HUES64 (cell line): ENCODE measurements at regions not wholly inside any gene's neighbourhood (a gene's known extent, or its start where the extent isn't known, plus 50 kb on each side); places are given as distances from the start of the nearest gene placed in this dataset.

Experiments
- H3K27ac ChIP-seq: 2 replicates; pipeline ENCODE4 v1.7.0; 2013; ENCODE audit warnings: low read depth, low read length, inconsistent platforms
- H3K27me3 ChIP-seq: 2 replicates; pipeline ENCODE4 v1.6.1; 2013; ENCODE audit warnings: mild to moderate bottlenecking, low read length; ENCODE audit not compliant: insufficient read depth
- H3K36me3 ChIP-seq: 2 replicates; pipeline ENCODE4 v1.6.1; 2013; ENCODE audit warnings: mild to moderate bottlenecking, low read length; ENCODE audit not compliant: insufficient read depth
- H3K4me1 ChIP-seq: 2 replicates; pipeline ENCODE4 v1.6.1; 2013; ENCODE audit warnings: mild to moderate bottlenecking, low read length, moderate library complexity; ENCODE audit not compliant: insufficient read depth
- H3K4me3 ChIP-seq: 2 replicates; pipeline ENCODE4 v1.5.1; 2013; ENCODE audit warnings: mild to moderate bottlenecking, low read length, moderate library complexity
- H3K9ac ChIP-seq: 2 replicates; pipeline ENCODE4 v1.6.1; 2013; ENCODE audit warnings: mild to moderate bottlenecking, low read depth, low read length
- H3K9me3 ChIP-seq: 2 replicates; pipeline ENCODE4 v1.6.1; 2013; ENCODE audit warnings: low read depth, low read length; ENCODE audit not compliant: insufficient read depth
- WGBS: fragments of 150-250, 120-280 bp; methylation state at CpG from one replicate; pipeline ENCODE4 v1.1.7; 2013; ENCODE audit warnings: missing lambda C conversion rate; 5-methylcytosine and 5-hydroxymethylcytosine counted together

DNA sequence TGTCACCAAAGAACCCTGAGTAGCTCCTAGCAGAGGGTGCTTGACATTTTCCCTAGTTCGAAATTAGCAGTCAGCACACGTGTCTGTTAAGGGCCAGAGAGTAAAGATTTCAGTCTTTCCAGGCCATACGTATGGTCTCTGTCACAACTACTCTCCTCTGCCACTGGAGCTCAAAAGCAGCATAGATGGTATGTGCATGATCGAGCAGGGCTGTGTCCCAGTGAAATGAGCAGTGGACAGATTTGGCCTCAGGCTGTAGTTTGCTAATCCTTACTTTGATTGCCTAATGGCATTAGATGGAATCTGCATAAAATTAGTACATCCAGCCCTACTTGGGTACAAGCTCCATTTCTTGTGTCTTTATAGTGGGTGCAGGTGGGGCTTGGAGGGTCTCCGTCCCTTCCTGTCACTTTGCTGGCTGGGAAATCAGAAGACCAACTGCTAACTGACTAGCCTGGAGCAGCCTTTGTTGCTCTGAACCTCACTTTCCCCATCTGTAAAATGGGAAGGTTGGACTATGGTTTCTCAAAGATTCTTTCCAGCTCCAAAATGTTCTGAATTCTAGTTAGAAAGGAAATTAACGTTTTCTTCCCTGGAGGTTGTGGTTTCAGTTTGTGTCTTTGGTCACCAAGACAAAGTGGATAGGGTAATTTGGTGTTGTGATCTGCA, 108.5 kb downstream of the GLI2 start:
- H3K27ac ChIP-seq = no peak overlapping the region
- H3K27me3 ChIP-seq = no peaks in the 10 kb centered on the region
- H3K9me3 ChIP-seq = no peaks in the 10 kb centered on the region
- WGBS = 95% methylated on average over 6 of the region's 6 CpGs
- peaks cover 3% of the 10 kb centered on the region for H3K36me3 ChIP-seq
- H3K9ac ChIP-seq = no peak overlapping the region
- no peak overlapping the region for H3K4me3 ChIP-seq
- H3K4me1 ChIP-seq = peaks cover 9% of the 10 kb centered on the region

DNA sequence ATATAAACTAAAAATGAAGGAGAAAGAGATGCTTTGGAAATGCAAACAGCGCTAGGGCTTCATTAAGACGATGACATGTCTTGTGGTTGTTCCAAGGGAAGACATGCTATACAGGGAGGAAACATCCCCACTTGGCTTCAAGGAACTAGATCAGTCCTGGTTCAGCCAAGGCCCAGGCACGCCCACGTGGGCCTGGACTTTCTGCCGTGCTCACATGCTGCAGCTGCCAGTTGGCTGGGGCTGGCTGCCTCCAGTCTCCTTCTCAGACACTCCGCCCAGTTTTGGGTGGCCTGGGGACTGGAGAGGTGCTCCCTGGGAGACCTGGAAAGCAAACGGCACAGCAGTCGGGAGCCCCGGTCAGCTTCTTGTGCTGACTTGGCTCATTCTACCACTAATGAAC, 109.6 kb downstream of the GLI2 start:
- Histone ChIP-seq H3K36me3 (peaks cover 3% of the 10 kb centered on the region), H3K27me3 (no peaks in the 10 kb centered on the region), H3K9ac (no peak overlapping the region), H3K27ac (no peak overlapping the region), H3K4me1 (peaks cover 10% of the 10 kb centered on the region), H3K4me3 (no peak overlapping the region), H3K9me3 (no peaks in the 10 kb centered on the region)
- 92% methylated on average over 9 of the region's 9 CpGs for WGBS

DNA sequence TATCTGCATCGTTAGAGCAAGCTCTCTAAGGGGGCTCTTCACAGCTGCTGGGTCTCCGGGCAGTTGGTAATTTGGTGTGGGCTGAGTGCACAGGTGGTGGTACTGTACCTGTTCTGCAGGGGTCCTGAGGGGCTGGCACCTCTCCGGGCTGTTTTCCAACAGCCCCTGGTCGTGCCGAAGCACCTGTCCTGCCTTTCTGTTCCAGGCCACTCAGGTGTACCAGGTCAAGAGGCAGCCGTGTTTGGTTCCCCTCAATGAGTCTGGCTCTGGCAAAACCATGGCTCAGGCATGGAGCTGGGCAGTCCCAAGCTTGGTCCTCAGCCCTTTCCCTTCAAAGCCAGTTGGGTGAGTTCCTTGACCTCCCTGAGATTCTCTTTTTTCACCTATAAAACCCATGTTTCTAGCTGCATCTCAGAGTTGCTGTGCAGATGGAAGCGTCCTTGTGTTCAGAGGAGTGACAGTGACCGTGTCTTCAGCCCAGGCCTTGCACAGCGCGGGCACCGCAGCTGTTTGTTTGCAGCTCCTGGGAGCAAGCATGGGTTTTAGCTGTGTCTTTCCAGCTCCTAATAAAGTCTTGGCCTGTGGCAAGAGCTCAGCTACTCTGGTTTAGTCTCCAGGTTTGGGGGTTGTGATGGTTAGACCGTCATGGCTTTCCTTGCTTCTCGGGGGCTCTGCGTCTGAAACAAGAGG, 110.9 kb downstream of the GLI2 start:
- Histone ChIP-seq H3K9me3 (no peaks in the 10 kb centered on the region), H3K4me3 (no peak overlapping the region), H3K9ac (no peak overlapping the region), H3K27me3 (no peaks in the 10 kb centered on the region), H3K36me3 (peaks cover 3% of the 10 kb centered on the region; the same call in 1 of the 2 replicates), H3K4me1 (peaks cover 12% of the 10 kb centered on the region), H3K27ac (no peak overlapping the region)
- 93% methylated on average over 14 of the region's 14 CpGs for WGBS

DNA sequence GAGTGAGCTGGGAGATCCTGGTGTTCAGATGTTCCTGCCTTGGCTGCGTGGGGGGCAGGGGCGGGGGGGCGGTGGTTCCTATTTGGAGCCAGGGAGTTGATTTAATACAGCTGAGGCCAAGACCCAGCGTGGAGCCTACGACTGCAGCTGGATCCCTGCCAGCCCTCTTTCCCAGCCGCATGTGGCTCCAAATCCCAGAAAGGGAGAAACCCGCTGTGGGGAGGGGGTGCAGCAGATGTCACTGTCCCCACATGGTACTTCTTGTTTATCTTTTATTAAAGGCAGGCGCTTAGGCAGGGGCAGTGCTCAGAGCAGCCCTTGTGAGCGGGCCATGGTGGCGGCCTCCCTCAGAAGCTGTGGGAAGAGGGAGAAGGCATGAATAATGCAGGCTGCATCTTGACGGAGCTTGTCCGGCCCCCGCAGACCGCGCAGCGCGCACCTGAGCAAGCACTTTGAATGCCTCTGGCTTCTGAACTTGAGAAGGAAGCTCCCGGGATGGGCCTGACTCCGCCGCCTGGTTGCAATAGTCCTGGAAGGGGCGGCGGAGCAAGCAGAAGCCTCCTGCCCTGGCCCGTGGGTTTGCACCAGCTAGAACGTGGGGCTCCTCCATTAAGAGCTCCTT, 112.1 kb downstream of the GLI2 start:
- H3K4me3 ChIP-seq = no peak overlapping the region
- H3K4me1 ChIP-seq = peaks cover 12% of the 10 kb centered on the region
- peaks cover 3% of the 10 kb centered on the region; the same call in 1 of the 2 replicates for H3K36me3 ChIP-seq
- no peaks in the 10 kb centered on the region for H3K9me3 ChIP-seq
- H3K9ac ChIP-seq = no peak overlapping the region
- no peaks in the 10 kb centered on the region for H3K27me3 ChIP-seq
- 94% methylated on average over 24 of the region's 24 CpGs for WGBS
- H3K27ac ChIP-seq = no peak overlapping the region

DNA sequence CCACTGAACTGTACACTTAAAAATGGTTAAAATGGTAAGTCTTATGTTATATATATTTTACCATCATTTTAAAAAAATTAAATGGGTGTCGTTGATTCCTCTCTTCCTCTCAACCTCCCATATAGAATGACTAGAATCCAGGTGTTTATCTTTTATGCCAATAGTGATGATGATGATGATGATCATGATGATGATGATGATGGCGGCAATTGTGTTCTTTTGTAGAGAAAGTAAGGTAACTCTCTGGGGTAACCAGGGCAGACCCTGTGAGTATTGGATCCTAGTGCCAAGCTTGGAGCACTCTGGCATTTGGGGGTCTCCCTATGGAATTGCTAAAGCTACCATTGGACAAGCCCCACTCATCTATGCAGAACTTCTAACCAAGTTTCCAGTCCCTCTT, 113.6 kb downstream of the GLI2 start:
- Histone ChIP-seq H3K36me3 (peaks cover 3% of the 10 kb centered on the region; the same call in 1 of the 2 replicates), H3K27ac (no peak overlapping the region), H3K4me3 (no peak overlapping the region), H3K9ac (no peak overlapping the region), H3K4me1 (peaks cover 12% of the 10 kb centered on the region), H3K27me3 (no peaks in the 10 kb centered on the region), H3K9me3 (no peaks in the 10 kb centered on the region)
- 95% methylated on average over 1 of the region's 2 CpGs for WGBS

DNA sequence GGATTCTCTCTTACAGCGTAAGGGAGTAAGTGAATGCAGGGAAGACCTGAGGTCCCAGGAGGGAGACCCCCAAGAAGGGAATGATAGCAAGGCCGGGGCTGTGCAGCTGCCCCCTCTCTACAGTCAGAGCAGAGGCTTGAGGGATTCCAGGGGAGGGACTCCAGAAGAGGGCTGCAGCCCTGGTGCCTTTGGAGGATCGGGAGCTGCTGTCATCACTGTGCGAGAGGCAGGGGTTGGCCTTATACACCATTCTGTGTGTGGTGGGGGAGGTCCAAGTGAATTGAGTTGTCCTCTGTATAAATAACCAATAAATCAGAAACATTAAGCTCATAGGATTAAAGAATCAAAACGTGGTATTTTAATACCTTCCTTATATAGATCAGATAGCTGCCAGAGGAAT, 114.9 kb downstream of the GLI2 start:
- peaks cover 12% of the 10 kb centered on the region for H3K4me1 ChIP-seq
- H3K27ac ChIP-seq = no peak overlapping the region
- no peak overlapping the region for H3K4me3 ChIP-seq
- H3K9me3 ChIP-seq = no peaks in the 10 kb centered on the region
- WGBS = 88% methylated on average over 4 of the region's 5 CpGs
- no peak overlapping the region for H3K9ac ChIP-seq
- no peaks in the 10 kb centered on the region for H3K27me3 ChIP-seq
- peaks cover 3% of the 10 kb centered on the region; the same call in 1 of the 2 replicates for H3K36me3 ChIP-seq

DNA sequence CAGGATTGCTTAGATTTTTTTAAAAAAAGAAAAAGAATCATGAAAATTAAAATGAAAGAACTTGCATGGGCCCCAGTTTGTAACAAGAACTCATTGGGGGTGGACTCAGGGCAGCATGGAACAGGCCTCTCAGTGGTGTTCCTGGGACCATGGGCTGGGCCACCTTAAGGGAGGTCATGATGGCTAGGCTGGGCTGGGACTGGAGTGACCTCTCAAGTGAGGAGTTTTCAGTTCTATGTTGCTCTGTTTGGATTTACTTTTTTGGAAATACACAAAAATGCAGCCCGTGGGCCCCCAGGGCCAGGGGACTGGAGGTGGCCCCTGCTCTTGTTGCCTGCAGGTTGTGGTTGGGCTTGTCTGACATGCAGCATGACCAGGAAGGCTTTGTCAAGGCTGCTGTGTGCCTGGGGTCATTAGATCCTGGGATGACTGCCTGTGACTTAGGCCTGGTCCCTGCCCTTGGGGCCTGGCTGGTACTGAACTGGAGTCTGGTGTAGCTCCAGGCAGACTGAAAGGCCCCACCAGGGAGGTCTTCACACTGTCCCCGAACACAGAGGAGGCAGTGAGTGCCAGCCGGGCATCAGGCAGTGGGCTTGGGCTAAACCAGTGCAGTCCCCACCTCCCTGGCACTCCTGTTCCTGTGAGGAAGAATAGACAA, 115.6 kb downstream of the GLI2 start:
- Histone ChIP-seq H3K4me3 (no peak overlapping the region), H3K9me3 (no peaks in the 10 kb centered on the region), H3K9ac (no peak overlapping the region), H3K27ac (no peak overlapping the region), H3K4me1 (peaks cover 12% of the 10 kb centered on the region), H3K36me3 (peaks cover 3% of the 10 kb centered on the region; the same call in 1 of the 2 replicates), H3K27me3 (no peaks in the 10 kb centered on the region)
- WGBS = 88% methylated on average over 3 of the region's 3 CpGs

DNA sequence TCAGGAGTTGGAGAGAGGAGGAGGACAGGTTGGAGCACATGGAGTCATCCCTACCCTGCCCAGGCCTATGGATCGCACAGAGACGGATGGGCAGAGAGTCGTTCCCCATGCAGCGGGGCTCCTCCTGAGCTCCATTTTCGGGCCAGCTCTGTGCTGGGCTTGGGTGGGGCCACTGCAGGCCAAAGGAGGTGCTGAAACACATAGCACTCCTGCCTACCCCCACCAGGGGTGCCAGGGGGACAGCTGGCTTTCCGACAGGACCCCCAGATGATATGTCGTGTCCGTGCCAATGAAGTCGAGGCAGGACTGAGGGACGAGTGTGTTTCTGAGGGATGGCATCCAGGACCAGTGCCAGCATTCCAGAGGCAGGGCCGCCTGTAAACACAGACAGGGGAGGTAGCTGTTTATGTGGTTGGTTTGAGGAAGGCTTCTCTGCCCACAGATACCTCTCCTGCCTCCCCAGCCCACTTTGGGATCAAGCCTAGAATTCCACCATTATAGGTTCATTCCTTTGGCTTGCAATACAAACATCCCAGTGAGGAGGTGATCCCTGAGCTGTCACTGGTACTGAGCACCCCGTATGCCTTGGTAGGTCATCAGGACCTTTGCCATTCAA, 116.6 kb downstream of the GLI2 start:
- Histone ChIP-seq H3K4me3 (no peak overlapping the region), H3K27me3 (no peaks in the 10 kb centered on the region), H3K9me3 (no peaks in the 10 kb centered on the region), H3K4me1 (peaks cover 3% of the 10 kb centered on the region; the same call in 1 of the 2 replicates), H3K36me3 (peaks cover 3% of the 10 kb centered on the region; the same call in 1 of the 2 replicates), H3K9ac (no peak overlapping the region), H3K27ac (no peak overlapping the region)
- 94% methylated on average over 12 of the region's 12 CpGs for WGBS

DNA sequence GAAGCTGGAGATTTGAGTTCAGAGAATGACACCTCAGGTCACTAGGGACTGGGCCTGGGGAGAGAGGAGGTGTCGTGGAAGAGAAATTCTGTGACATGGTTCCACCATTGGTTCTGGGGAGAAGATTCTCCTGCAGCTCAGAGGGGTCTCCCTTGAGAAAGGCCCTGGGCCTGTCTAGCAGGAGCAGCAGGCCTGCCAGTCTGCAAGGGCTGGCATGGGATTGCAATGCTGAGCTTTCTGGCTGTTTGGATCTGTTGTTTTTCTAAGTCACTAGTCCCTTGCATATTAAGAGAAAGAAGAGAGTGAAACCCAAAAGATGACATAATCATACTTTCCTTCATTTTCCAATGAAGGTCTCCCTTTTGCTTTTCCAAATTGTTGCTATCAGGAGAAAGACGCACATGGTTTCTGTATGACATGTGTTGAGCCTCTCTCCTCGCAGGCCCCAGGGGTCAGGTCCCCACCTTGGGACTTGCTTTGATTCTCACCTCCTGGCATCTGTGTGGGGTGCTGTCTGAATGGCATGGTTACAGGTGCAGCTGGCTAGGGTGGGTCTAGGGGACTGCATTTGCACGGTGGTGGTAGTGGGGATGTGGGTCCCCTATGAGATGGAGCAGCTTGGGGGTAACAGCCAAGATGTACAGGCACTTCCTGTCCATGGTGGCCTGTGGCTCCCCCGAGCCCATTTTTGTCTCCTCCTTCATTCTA, 117.8 kb downstream of the GLI2 start:
- H3K4me1 ChIP-seq = peaks cover 5% of the 10 kb centered on the region
- no peak overlapping the region for H3K9ac ChIP-seq
- no peak overlapping the region for H3K27ac ChIP-seq
- H3K9me3 ChIP-seq = no peaks in the 10 kb centered on the region
- H3K4me3 ChIP-seq = no peak overlapping the region
- no peaks in the 10 kb centered on the region for H3K27me3 ChIP-seq
- 92% methylated on average over 5 of the region's 5 CpGs for WGBS
- H3K36me3 ChIP-seq = peaks cover 3% of the 10 kb centered on the region; the same call in 1 of the 2 replicates

DNA sequence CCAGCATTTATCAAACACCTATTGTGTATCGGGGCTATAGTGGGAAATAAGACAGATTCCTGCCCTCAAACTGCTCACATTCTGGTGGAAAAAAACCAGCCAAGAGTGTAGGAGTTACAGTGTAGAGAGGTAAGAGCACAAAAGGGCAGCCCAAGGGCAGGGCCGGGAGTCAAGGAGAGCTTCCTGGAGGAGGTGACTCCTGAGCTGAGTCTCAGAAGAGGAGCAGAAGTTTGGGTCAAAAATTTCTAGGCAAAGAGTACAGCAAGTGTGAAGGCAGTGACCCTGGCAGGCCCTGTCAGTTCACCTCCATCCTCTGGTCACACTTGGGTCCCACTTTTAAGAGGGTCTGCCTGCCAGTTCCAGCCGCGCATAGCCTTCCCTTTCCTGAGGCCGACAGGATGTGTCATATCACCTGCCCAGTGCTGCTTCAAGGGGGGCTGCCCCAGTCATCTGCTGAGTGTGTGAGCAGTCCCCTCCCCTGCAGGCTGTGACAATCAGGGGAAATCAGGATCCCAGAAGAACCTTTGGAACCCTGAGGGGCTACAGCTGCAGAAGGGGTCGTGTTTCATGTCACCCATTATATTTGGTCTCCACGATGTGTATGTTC, 118.4 kb downstream of the GLI2 start:
- Histone ChIP-seq H3K9ac (no peak overlapping the region), H3K27me3 (no peaks in the 10 kb centered on the region), H3K4me3 (no peak overlapping the region), H3K27ac (no peak overlapping the region), H3K36me3 (no peaks in the 10 kb centered on the region), H3K9me3 (no peaks in the 10 kb centered on the region), H3K4me1 (peaks cover 11% of the 10 kb centered on the region)
- WGBS = 84% methylated on average over 7 of the region's 7 CpGs
